Hepatocyte (in vitro differentiated cells): ENCODE measurements at regions not wholly inside any gene's neighbourhood (a gene's known extent, or its start where the extent isn't known, plus 50 kb on each side); places are given as distances from the start of the nearest gene placed in this dataset.

Experiments
- EZH2 ChIP-seq: fragments of 200-600 bp; sonication (generic); IDR thresholded peaks from 2 replicates; pipeline ENCODE4 v1.6.1; 2016; ENCODE audit warnings: antibody characterized with exemption, mild to moderate bottlenecking, borderline replicate concordance
- EZH2phosphoT487 ChIP-seq: fragments of 200-600 bp; sonication (generic); IDR thresholded peaks from one replicate; pipeline ENCODE4 v1.6.1; 2018; ENCODE audit warnings: antibody characterized with exemption, mild to moderate bottlenecking, low read depth, moderate library complexity; ENCODE audit not compliant: unreplicated experiment, severe bottlenecking
- TF ChIP-seq, protein P1 (sequence below): fragments of 200-600 bp; sonication (generic); IDR thresholded peaks from 2 replicates; pipeline ENCODE4 v1.5.1; 2016; ENCODE audit warnings: antibody characterized with exemption, mild to moderate bottlenecking; ENCODE audit not compliant: poor library complexity

GRCh38 chr18:1011349-1011748 lies 106.7 kb downstream of the ADCYAP1 start:
- TF ChIP-seq, protein P1, sequence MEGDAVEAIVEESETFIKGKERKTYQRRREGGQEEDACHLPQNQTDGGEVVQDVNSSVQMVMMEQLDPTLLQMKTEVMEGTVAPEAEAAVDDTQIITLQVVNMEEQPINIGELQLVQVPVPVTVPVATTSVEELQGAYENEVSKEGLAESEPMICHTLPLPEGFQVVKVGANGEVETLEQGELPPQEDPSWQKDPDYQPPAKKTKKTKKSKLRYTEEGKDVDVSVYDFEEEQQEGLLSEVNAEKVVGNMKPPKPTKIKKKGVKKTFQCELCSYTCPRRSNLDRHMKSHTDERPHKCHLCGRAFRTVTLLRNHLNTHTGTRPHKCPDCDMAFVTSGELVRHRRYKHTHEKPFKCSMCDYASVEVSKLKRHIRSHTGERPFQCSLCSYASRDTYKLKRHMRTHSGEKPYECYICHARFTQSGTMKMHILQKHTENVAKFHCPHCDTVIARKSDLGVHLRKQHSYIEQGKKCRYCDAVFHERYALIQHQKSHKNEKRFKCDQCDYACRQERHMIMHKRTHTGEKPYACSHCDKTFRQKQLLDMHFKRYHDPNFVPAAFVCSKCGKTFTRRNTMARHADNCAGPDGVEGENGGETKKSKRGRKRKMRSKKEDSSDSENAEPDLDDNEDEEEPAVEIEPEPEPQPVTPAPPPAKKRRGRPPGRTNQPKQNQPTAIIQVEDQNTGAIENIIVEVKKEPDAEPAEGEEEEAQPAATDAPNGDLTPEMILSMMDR: no peak
- no peak for TF ChIP-seq EZH2
- TF ChIP-seq EZH2phosphoT487: no peak
